K562 (cell line): ENCODE measurements at regions not wholly inside any gene's neighbourhood (a gene's known extent, or its start where the extent isn't known, plus 50 kb on each side); places are given as distances from the start of the nearest gene placed in this dataset.

Experiments used
- ATAC-seq: fragments of 200-7000 bp; cut with Tn5 transposase; 3 replicates; pipeline ENCODE4 v1.9.1; 2020; ENCODE audit warnings: moderate library complexity
- BruUV-seq: library from RNA; stranded (reverse); fragments of 400-500 nt; replicated peaks from 2 replicates; lab custom pipeline; 2021; lab: Mats Ljungman, UMichigan
- CTCF ChIA-PET: fragments of 300-600 bp; formaldehyde crosslinking; extraction: SDS; loops from one replicate; lab custom pipeline; 2021; ENCODE audit warnings: low intra/inter-chr PET ratio; lab: Yijun Ruan, JAX
- POLR2A ChIA-PET: fragments of 300-600, 350-650 bp; sonication (Branson Sonifier 250); formaldehyde crosslinking; extraction: SDS; loops from one replicate; lab custom pipeline; 2021; ENCODE audit warnings: antibody characterized with exemption, inconsistent platforms; lab: Yijun Ruan, JAX
- DNase-seq, 4 experiments: peaks; one replicate each; pipeline versions ENCODE4 v3.0.0 to v3.0.0-alpha.2; 2011 to 2018; ENCODE audit warnings: low spot score in 3 of 4, mixed read lengths in 3 of 4; ENCODE audit errors: extremely low read depth in 1 of 4
- FAIRE-seq: peaks from 2 replicates; lab custom pipeline; 2011; peaks lifted over from hg19 to GRCh38; lab: Jason Lieb, UNC
- H2AFZ ChIP-seq: 2 replicates; pipeline ENCODE4 v1.6.0; 2011; ENCODE audit warnings: low read depth, low read length, control low read depth, inconsistent platforms
- H3K27ac ChIP-seq: fragments of 200-600 bp; 3 replicates; pipeline ENCODE4 v1.8.0; 2011; ENCODE audit warnings: low read depth, mild to moderate bottlenecking, control low read depth, inconsistent platforms, low read length, moderate library complexity, mixed read lengths; ENCODE audit errors: extremely low read depth
- H3K27me3 ChIP-seq, 2 experiments: fragments of 300-600 bp in 1 of 2; 2 replicates in 1 of 2; 3 replicates in 1 of 2; pipeline versions ENCODE4 v1.6.0 to v1.8.0; 2011; ENCODE audit warnings: inconsistent platforms in 2 of 2, low read length in 2 of 2, mild to moderate bottlenecking in 1 of 2, mixed read lengths in 1 of 2, moderate library complexity in 1 of 2; ENCODE audit not compliant: control insufficient read depth in 2 of 2, insufficient read depth in 2 of 2
- H3K36me3 ChIP-seq: fragments of 300-600 bp; 3 replicates; pipeline ENCODE4 v1.8.0; 2011; ENCODE audit warnings: mild to moderate bottlenecking, low read length, inconsistent platforms; ENCODE audit not compliant: control insufficient read depth, insufficient read depth
- H3K4me1 ChIP-seq, 2 experiments: fragments of 200-600 bp in 1 of 2; replicated peaks in 1 of 2; 2 replicates in 1 of 2; 3 replicates in 1 of 2; pipeline versions ENCODE4 v1.5.1 to v1.8.0; 2011; ENCODE audit warnings: inconsistent platforms in 2 of 2, low read length in 2 of 2, mild to moderate bottlenecking in 1 of 2, mixed read lengths in 1 of 2, moderate library complexity in 1 of 2; ENCODE audit not compliant: control insufficient read depth in 2 of 2, insufficient read depth in 2 of 2
- H3K4me2 ChIP-seq: 2 replicates; pipeline ENCODE4 v1.6.1; 2011; ENCODE audit warnings: low read length, control low read depth, inconsistent platforms, mixed read lengths; ENCODE audit not compliant: insufficient read depth
- H3K4me3 ChIP-seq: fragments of 200-600 bp; sonication (generic), shearing (Covaris generic); 2 replicates; pipeline ENCODE4 v1.5.1; 2016; ENCODE audit warnings: control low read depth, inconsistent platforms
- H3K79me2 ChIP-seq: fragments of 200-600 bp; 3 replicates; pipeline ENCODE4 v1.8.0; 2011; ENCODE audit warnings: low read length, inconsistent platforms; ENCODE audit not compliant: control insufficient read depth, insufficient read depth
- H3K9ac ChIP-seq, 2 experiments: 2 replicates each; pipeline versions ENCODE4 v1.6.0 to v1.6.1; 2011; ENCODE audit warnings: low read depth in 2 of 2, low read length in 2 of 2, control low read depth in 1 of 2, inconsistent platforms in 1 of 2, mild to moderate bottlenecking in 1 of 2, mixed read lengths in 1 of 2; ENCODE audit not compliant: insufficient read depth in 1 of 2
- H3K9me1 ChIP-seq: one replicate; pipeline ENCODE4 v1.6.0; 2011; ENCODE audit warnings: inconsistent platforms, mild to moderate bottlenecking, low read length, moderate library complexity; ENCODE audit not compliant: control insufficient read depth, insufficient read depth
- H3K9me3 ChIP-seq: replicated peaks from 2 replicates; pipeline ENCODE4 v1.5.1; 2011; ENCODE audit warnings: low read depth, low read length, inconsistent platforms; ENCODE audit not compliant: control insufficient read depth, insufficient read depth
- H4K20me1 ChIP-seq: replicated peaks from 2 replicates; pipeline ENCODE4 v1.6.1; 2011; ENCODE audit warnings: low read length, inconsistent platforms, mixed read lengths; ENCODE audit not compliant: control insufficient read depth, insufficient read depth
- ATF6 ChIP-seq: sonication (generic); formaldehyde crosslinking; IDR thresholded peaks from 2 replicates; pipeline ENCODE4 v1.4.0; 2020; ENCODE audit warnings: mild to moderate bottlenecking, missing genetic modification reagents
- ERF ChIP-seq: fragments of 450-650 bp; formaldehyde crosslinking; IDR thresholded peaks from 2 replicates; pipeline ENCODE4 v1.4.0; 2020; ENCODE audit warnings: mild to moderate bottlenecking, mixed read lengths
- PKNOX1 ChIP-seq: fragments of 450-650 bp; IDR thresholded peaks from 2 replicates; pipeline ENCODE4 v1.6.1; 2016
- RFX5 ChIP-seq: IDR thresholded peaks from 2 replicates; pipeline ENCODE4 v1.6.1; 2011; ENCODE audit warnings: low read depth, mild to moderate bottlenecking, improper control_type of control experiment, low read length
- SMARCA4 ChIP-seq: fragments of 450-650 bp; IDR thresholded peaks from 2 replicates; pipeline ENCODE4 v1.6.1; 2016
- SRSF1 ChIP-seq: fragments of 200-400 bp; formaldehyde crosslinking; IDR thresholded peaks from 2 replicates; pipeline ENCODE4 v1.6.1; 2017; ENCODE audit warnings: mild to moderate bottlenecking, low read depth, low read length, moderate library complexity
- ZNF140 ChIP-seq: fragments of 250-450 bp; sonication (Bioruptor Pico); IDR thresholded peaks from 2 replicates; pipeline ENCODE4 v1.8.0; 2021; ENCODE audit warnings: moderate library complexity, mild to moderate bottlenecking, inconsistent platforms
- ZNF561 ChIP-seq: fragments of 450-650 bp; formaldehyde crosslinking; conservative IDR thresholded peaks from 2 replicates; pipeline ENCODE4 v1.4.0; 2020; ENCODE audit warnings: mild to moderate bottlenecking, moderate library complexity
- ZNF639 ChIP-seq, 2 experiments: fragments of 200-800 bp in 1 of 2; sonication (Bioruptor generic) in 1 of 2; sonication (generic) in 1 of 2; formaldehyde crosslinking in 1 of 2; IDR thresholded peaks in 1 of 2; conservative IDR thresholded peaks in 1 of 2; 2 replicates each; pipeline versions ENCODE4 v1.5.0 to v1.6.1; 2016 to 2020; ENCODE audit warnings: missing compliant biosample characterization in 1 of 2, missing genetic modification characterization in 1 of 2, missing genetic modification reagents in 1 of 2
- WGBS: fragments of 100-300 bp; shearing (Covaris generic); methylation state at CpG from one replicate; pipeline ENCODE4 v1.1.6; 2016; ENCODE audit warnings: low coverage, mixed read lengths; ENCODE audit not compliant: insufficient coverage; ENCODE audit errors: missing lambda C conversion rate; 5-methylcytosine and 5-hydroxymethylcytosine counted together
- in situ Hi-C: fragments of 300-500 bp; cut with MboI; formaldehyde crosslinking; loops from 4 replicates; pipeline ENCODE4 v1.15.0; 2018; ENCODE audit warnings: inconsistent platforms, mixed read lengths
- intact Hi-C: fragments of 100-400 bp; cut with micrococcal nuclease; formaldehyde crosslinking; loops from 2 replicates; pipeline ENCODE4 v1.14.2; 2022

- no peaks in the 10 kb centered on the region for H3K9me1 ChIP-seq
- H2AFZ ChIP-seq = no peak overlapping the region
- FAIRE-seq = no peak
- DNase-seq = no peak
- no peaks in the 10 kb centered on the region for H3K9me3 ChIP-seq
- ATAC-seq = no peak
- in situ Hi-C loops = no loop called here
- no TSS peak for BruUV-seq
- no peaks in the 10 kb centered on the region for H4K20me1 ChIP-seq
- intact Hi-C loops = no loop called here
- no peak for TF ChIP-seq ATF6 (CRISPR knock-in tag)
- no peak for TF ChIP-seq ZNF561 (CRISPR knock-in tag)
- TF ChIP-seq ZNF639 (CRISPR knock-in tag; conservative IDR thresholded peaks at IDR 0.05 in 1 of 2, IDR thresholded peaks at IDR 0.05 in 1 of 2) = no peak
- no peak for TF ChIP-seq ZNF140
- TF ChIP-seq ERF (CRISPR knock-in tag) = no peak
- no peak for TF ChIP-seq SRSF1
- no peak for TF ChIP-seq RFX5
- no peak for TF ChIP-seq SMARCA4
- TF ChIP-seq PKNOX1 = no peak
- H3K27me3 ChIP-seq = no peaks in the 10 kb centered on the region
- H3K79me2 ChIP-seq = no peaks in the 10 kb centered on the region
- H3K36me3 ChIP-seq = no peaks in the 10 kb centered on the region
- H3K4me2 ChIP-seq = no peak overlapping the region
- no peak overlapping the region for H3K4me3 ChIP-seq
- no peaks in the 10 kb centered on the region for H3K4me1 ChIP-seq
- 11% methylated on average over 1 of the region's 2 CpGs for WGBS
- no peak overlapping the region for H3K9ac ChIP-seq
- ChIA-PET POLR2A (no interaction called here), CTCF (no interaction called here)
- no peak overlapping the region for H3K27ac ChIP-seq
These were observed 125.8 kb upstream of the VCX3A start for GRCh38 chrX:6660567-6661264.
